BE2C (cell line): ENCODE measurements at regions not wholly inside any gene's neighbourhood (a gene's known extent, or its start where the extent isn't known, plus 50 kb on each side); places are given as distances from the start of the nearest gene placed in this dataset.

Experiments
- DNase-seq: peaks from one replicate; pipeline ENCODE4 v3.0.0-alpha.2; 2020
- H3K27me3 ChIP-seq: fragments of 250-450 bp; sonication (Bioruptor Pico); 2 replicates; pipeline ENCODE4 v1.5.1; 2020; ENCODE audit warnings: mild to moderate bottlenecking
- H3K36me3 ChIP-seq: fragments of 250-450 bp; sonication (Bioruptor Pico); 2 replicates; pipeline ENCODE4 v1.5.1; 2020; ENCODE audit warnings: mild to moderate bottlenecking
- H3K4me1 ChIP-seq: fragments of 250-450 bp; sonication (Bioruptor Pico); 2 replicates; pipeline ENCODE4 v1.5.1; 2020
- H3K4me3 ChIP-seq: 2 replicates; pipeline ENCODE4 v1.5.1; 2011; ENCODE audit warnings: low read depth, low read length
- H3K9me3 ChIP-seq: fragments of 250-450 bp; sonication (Bioruptor Pico); 2 replicates; pipeline ENCODE4 v1.5.1; 2020
- CTCF ChIP-seq: IDR thresholded peaks from 2 replicates; pipeline ENCODE4 v1.5.1; 2012; ENCODE audit warnings: mild to moderate bottlenecking, low read depth, low read length

DNA sequence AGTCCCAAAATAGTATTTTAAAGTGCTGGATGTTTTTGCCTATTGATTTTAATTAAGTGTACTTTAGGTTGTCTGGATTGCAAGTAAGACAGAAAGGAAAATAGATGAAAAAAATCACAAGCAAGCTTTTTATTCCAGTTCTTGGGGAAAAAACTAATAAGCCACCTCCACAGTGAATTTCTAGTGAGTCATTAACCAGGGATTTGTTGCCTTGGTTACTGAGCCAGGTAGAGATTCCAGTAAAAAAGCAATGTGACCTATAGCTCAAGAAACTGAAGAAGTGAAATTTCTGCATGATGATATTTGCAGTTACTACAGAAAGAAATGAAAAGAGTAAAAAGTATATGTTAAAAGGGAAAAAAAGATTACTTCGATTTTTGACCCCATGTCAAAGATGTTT, 160.6 kb downstream of the METTL4 start:
- no peaks in the 10 kb centered on the region for H3K4me1 ChIP-seq
- no peaks in the 10 kb centered on the region for H3K27me3 ChIP-seq
- H3K4me3 ChIP-seq: no peak overlapping the region
- TF ChIP-seq CTCF: no peak
- no peak for DNase-seq
- no peaks in the 10 kb centered on the region for H3K9me3 ChIP-seq
- H3K36me3 ChIP-seq: no peaks in the 10 kb centered on the region

DNA sequence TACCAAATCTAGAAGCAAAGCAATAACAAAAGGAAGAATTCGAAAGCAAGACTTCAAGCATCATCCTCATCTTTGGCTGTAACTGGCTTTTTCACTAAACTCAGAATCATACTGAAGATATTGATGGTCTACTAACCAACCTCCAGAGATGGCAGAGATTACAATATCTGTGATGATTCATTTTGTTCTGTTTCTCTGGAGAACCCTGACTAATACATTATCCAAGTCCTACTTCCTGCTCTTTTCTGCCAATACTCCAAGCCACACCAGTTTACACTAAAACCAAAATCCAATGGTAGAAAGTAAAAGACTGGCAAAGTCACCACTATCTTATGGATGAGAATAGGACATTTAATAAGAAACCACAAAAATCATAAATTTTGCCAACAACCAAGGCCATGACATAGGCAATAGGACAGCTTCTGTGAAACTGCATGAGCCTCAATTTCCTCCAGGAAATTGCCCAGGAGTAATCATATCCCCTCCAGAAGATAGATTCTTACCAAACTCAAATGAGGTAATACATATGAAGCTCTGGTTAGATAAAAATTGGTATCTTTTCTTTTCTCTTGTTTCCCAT, 159.8 kb downstream of the METTL4 start:
- no peaks in the 10 kb centered on the region for H3K9me3 ChIP-seq
- H3K36me3 ChIP-seq: no peaks in the 10 kb centered on the region
- H3K4me1 ChIP-seq: no peaks in the 10 kb centered on the region
- H3K4me3 ChIP-seq: no peak overlapping the region
- DNase-seq: no peak
- no peak for TF ChIP-seq CTCF
- no peaks in the 10 kb centered on the region for H3K27me3 ChIP-seq

DNA sequence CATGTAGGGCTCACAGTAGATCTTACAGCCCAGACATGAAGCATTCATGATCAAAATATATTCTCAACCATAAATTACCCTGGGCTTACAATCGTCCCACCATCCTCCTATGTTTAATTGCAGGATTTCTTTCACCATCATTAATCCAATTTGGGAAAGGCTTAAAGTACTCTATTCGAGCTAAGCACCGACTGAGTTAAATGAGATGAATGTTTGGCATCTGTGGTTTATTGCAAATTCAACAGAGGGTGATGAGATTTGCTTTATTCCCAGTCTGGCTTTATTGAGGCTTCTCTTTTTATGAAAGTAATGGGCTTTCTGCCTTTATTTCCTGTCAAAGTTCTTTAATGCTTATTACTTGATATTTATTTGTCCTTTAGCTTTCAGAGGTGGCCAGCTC, 159.0 kb downstream of the METTL4 start:
- Histone ChIP-seq H3K9me3 (no peaks in the 10 kb centered on the region), H3K4me3 (no peak overlapping the region), H3K27me3 (no peaks in the 10 kb centered on the region), H3K4me1 (no peaks in the 10 kb centered on the region), H3K36me3 (no peaks in the 10 kb centered on the region)
- no peak for TF ChIP-seq CTCF
- no peak for DNase-seq

DNA sequence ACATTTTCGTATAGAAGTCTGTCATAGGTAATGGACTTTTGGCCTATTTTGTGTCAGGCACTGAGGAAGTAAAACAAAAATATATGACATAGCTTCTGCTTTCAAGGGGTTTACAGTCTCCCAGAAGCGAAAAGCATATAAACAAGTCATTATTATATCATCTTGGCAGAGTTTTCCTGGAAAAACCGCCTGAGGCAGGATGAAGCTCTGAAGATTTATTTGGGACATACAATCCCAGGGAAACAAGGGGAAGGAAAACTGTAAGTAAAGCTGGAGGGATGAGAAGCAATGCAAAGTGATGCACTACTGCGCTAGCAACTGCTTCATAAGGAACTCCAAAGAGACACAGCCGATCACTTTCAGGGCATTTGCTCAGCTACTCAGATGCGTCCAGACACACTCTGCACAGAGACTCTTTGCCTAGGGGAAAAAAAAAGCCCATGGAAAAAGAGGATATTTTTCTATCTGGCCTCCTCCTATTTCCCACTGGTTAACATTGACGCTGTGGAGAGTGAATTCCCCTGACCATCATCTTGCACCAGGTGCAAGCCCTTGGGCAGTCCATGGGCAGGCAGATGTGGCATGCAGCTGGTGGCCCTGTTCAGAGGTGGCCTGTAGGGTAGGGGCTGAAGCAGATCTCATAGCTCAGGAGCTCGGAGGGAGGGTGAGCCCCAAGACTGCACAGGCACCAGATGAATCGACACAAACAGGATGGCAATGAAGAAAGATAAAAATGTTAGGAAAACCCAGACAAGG, 158.1 kb downstream of the METTL4 start:
- no peak for TF ChIP-seq CTCF
- H3K9me3 ChIP-seq: no peaks in the 10 kb centered on the region
- no peaks in the 10 kb centered on the region for H3K4me1 ChIP-seq
- DNase-seq: no peak
- H3K4me3 ChIP-seq: no peak overlapping the region
- no peaks in the 10 kb centered on the region for H3K27me3 ChIP-seq
- H3K36me3 ChIP-seq: no peaks in the 10 kb centered on the region

DNA sequence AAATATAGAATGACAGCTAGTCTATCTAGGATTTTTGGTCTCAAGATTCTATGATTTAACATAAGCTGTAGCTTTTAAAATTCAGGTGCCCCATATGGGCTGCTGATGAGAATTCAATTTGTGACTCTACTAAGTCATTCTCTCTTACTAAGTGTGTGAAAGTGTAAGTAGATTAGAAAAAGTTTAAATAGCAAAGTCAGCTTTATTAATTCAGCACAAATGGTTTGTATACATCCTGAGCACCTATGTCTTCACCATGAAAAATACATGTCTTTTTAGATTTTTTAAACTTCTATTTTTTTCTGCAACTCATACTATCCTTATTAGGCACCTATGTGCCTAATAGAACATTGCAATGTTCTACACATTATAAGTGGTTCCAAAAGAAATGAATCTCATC, 157.1 kb downstream of the METTL4 start:
- Histone ChIP-seq H3K9me3 (no peaks in the 10 kb centered on the region), H3K4me3 (no peak overlapping the region), H3K27me3 (no peaks in the 10 kb centered on the region), H3K36me3 (no peaks in the 10 kb centered on the region), H3K4me1 (no peaks in the 10 kb centered on the region)
- DNase-seq: no peak
- no peak for TF ChIP-seq CTCF

GRCh38 chr18:2415656-2416055, 155.6 kb downstream of the METTL4 start:
- no peaks in the 10 kb centered on the region for H3K4me1 ChIP-seq
- no peaks in the 10 kb centered on the region for H3K27me3 ChIP-seq
- TF ChIP-seq CTCF: no peak
- H3K4me3 ChIP-seq: no peak overlapping the region
- H3K36me3 ChIP-seq: no peaks in the 10 kb centered on the region
- no peaks in the 10 kb centered on the region for H3K9me3 ChIP-seq
- DNase-seq: no peak
